Fibroblast of skin of left quadriceps (primary cell): ENCODE measurements at regions not wholly inside any gene's neighbourhood (a gene's known extent, or its start where the extent isn't known, plus 50 kb on each side); places are given as distances from the start of the nearest gene placed in this dataset.
A peak's percentile ranks its signal among the peaks of the same experiment; 100 is the strongest.

ENCODE experiments used
- DNase-seq, 2 experiments: peaks; one replicate each; pipeline ENCODE4 v3.0.0-alpha.2; 2013; ENCODE audit warnings: low read depth in 2 of 2

GRCh38 chr10:83037653-83038052 lies 1101.7 kb upstream of the GHITM start:
- DNase-seq: no peak

- no peak for DNase-seq
These were observed 1100.7 kb upstream of the GHITM start for GRCh38 chr10:83038631-83039030.

- DNase-seq: no peak
These were observed 1093.6 kb upstream of the GHITM start for GRCh38 chr10:83045731-83046130.

- no peak for DNase-seq
These were observed 1088.5 kb upstream of the GHITM start for GRCh38 chr10:83050815-83051214.

- DNase-seq: no peak
These were observed 1076.4 kb upstream of the GHITM start for GRCh38 chr10:83062871-83063270.

GRCh38 chr10:83073472-83073871 lies 1065.8 kb upstream of the GHITM start:
- DNase-seq: no peak

- DNase-seq: peak; percentile 3 to 4
These were observed 1064.1 kb upstream of the GHITM start for GRCh38 chr10:83075016-83075814.

GRCh38 chr10:83075815-83076355 lies 1063.4 kb upstream of the GHITM start:
- no peak for DNase-seq

- DNase-seq: no peak
These were observed 1062.9 kb upstream of the GHITM start for GRCh38 chr10:83076443-83076842.

- no peak for DNase-seq
These were observed 1061.1 kb upstream of the GHITM start for GRCh38 chr10:83078160-83078559.

- DNase-seq: no peak
These were observed 1060.7 kb upstream of the GHITM start for GRCh38 chr10:83078645-83079044.

- DNase-seq: no peak
These were observed 1055.5 kb upstream of the GHITM start for GRCh38 chr10:83083831-83084230.

- DNase-seq: no peak
These were observed 1050.0 kb upstream of the GHITM start for GRCh38 chr10:83089335-83089734.

- DNase-seq: no peak
These were observed 1034.7 kb upstream of the GHITM start for GRCh38 chr10:83104616-83105015.

- no peak for DNase-seq
These were observed 1030.6 kb upstream of the GHITM start for GRCh38 chr10:83108565-83109333.

- no peak for DNase-seq
These were observed 1020.0 kb upstream of the GHITM start for GRCh38 chr10:83119346-83119745.

GRCh38 chr10:83122336-83122735 lies 1017.0 kb upstream of the GHITM start:
- no peak for DNase-seq

GRCh38 chr10:83127942-83128575 lies 1011.2 kb upstream of the GHITM start:
- DNase-seq: peak; percentile 6 to 13

GRCh38 chr10:83140811-83141210 lies 998.5 kb upstream of the GHITM start:
- no peak for DNase-seq

GRCh38 chr10:83142074-83142563 lies 997.2 kb upstream of the GHITM start:
- no peak for DNase-seq

- no peak for DNase-seq
These were observed 994.8 kb upstream of the GHITM start for GRCh38 chr10:83144461-83144860.

- DNase-seq: no peak
These were observed 985.6 kb upstream of the GHITM start for GRCh38 chr10:83153714-83154113.
